ENCODE measurements at regions not wholly inside any gene's neighbourhood (a gene's known extent, or its start where the extent isn't known, plus 50 kb on each side); places are given as distances from the start of the nearest gene placed in this dataset.

DNA sequence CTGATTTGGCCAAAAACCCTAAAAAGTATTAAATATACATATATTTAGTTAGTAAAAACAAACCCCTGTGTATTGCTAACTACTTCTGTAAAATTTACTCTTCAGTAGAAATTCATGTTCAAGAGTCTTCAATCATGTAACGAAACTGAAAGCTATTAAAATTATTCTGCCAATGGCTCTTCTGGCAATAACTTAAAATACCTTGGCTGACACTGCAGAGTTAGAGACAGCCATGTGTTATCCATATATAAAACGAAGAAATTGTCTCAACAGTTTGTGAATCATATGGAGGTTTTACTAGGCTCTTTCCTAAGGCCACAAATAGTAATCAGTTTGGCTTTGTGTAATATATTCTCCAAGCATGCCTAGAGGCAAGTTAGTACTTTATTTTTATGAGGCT, 357.2 kb downstream of the COL11A1 start:
- Histone ChIP-seq H3K27me3 (no peaks in the 10 kb centered on the region), H3K4me1 (no peaks in the 10 kb centered on the region), H3K27ac (no peak overlapping the region), H3K4me3 (no peak overlapping the region), H3K36me3 (no peaks in the 10 kb centered on the region), H3K9me3 (no peaks in the 10 kb centered on the region)
- intact Hi-C loops (cut with DNase I; ENCODE audit: low total_unique reads) = no loop called here
- TF ChIP-seq, protein P1, sequence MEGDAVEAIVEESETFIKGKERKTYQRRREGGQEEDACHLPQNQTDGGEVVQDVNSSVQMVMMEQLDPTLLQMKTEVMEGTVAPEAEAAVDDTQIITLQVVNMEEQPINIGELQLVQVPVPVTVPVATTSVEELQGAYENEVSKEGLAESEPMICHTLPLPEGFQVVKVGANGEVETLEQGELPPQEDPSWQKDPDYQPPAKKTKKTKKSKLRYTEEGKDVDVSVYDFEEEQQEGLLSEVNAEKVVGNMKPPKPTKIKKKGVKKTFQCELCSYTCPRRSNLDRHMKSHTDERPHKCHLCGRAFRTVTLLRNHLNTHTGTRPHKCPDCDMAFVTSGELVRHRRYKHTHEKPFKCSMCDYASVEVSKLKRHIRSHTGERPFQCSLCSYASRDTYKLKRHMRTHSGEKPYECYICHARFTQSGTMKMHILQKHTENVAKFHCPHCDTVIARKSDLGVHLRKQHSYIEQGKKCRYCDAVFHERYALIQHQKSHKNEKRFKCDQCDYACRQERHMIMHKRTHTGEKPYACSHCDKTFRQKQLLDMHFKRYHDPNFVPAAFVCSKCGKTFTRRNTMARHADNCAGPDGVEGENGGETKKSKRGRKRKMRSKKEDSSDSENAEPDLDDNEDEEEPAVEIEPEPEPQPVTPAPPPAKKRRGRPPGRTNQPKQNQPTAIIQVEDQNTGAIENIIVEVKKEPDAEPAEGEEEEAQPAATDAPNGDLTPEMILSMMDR (IDR thresholded peaks at IDR 0.05) = no peak
- DNase-seq = no peak

DNA sequence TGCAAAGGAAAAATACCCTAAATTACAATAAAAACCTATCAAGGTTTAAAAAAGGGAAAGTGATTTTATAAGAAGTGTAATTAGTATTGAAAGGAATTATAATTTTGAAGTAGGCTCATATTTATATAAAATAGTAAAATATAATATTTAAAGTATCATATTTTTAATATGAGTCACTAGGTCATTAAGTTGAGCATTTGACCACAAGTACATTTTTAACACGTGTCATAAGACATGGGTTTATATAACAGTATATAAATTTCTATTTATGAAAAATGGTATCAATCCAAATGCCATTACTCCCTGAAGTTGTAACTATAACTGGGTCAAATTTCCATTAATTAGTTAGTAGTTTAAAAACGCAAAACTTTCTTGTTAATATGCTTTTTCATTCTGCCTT, 365.9 kb downstream of the COL11A1 start:
- intact Hi-C loops (cut with DNase I; ENCODE audit: low total_unique reads) = no loop called here
- H3K9me3 ChIP-seq = no peaks in the 10 kb centered on the region
- H3K27ac ChIP-seq = no peak overlapping the region
- TF ChIP-seq, protein P1 (IDR thresholded peaks at IDR 0.05) = no peak
- H3K27me3 ChIP-seq = no peaks in the 10 kb centered on the region
- no peaks in the 10 kb centered on the region for H3K36me3 ChIP-seq
- DNase-seq = no peak
- peaks cover 0 to 18% (median 0%) of the 10 kb centered on the region in 4 donors for H3K4me1 ChIP-seq
- no peak overlapping the region for H3K4me3 ChIP-seq

DNA sequence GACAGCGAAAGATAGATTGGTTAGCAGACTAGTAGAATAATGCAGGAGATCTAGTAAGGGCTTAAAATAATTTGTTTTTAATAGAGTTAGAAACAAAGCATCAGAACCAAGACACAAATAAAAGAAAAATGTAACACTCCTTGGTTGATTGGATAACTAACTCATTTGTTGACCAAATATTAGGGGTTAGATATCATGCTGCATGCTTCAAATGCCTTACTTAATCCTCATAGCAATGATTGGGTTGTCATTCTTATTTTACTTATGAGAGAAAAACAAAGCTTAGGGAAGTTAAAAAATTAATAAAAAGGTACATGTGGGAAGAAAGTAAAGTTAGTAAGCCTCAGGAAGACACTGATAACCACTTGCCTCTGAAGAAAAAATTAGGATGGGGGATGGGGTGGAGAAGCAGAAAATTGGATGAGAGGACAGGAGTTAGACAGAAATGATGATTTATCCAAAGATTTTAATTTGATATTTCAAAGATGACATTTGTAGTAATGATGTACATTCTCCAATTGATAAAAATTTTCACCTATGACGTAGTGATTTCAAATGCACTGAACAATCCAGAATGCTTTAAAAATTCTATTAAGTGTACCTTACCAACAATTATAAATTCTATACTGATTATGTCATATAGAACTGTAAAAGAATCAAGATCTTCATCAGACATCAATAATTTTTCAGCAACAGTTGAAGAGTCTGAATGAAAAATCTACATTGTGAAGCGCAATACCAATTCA, 374.7 kb downstream of the COL11A1 start:
- H3K4me1 ChIP-seq = no peaks in the 10 kb centered on the region
- H3K4me3 ChIP-seq = no peak overlapping the region
- no peaks in the 10 kb centered on the region for H3K27me3 ChIP-seq
- H3K36me3 ChIP-seq = no peaks in the 10 kb centered on the region
- DNase-seq = no peak
- TF ChIP-seq, protein P1 (IDR thresholded peaks at IDR 0.05) = no peak
- intact Hi-C loops (cut with DNase I; ENCODE audit: low total_unique reads) = no loop called here
- H3K27ac ChIP-seq = no peak overlapping the region
- H3K9me3 ChIP-seq = no peaks in the 10 kb centered on the region

DNA sequence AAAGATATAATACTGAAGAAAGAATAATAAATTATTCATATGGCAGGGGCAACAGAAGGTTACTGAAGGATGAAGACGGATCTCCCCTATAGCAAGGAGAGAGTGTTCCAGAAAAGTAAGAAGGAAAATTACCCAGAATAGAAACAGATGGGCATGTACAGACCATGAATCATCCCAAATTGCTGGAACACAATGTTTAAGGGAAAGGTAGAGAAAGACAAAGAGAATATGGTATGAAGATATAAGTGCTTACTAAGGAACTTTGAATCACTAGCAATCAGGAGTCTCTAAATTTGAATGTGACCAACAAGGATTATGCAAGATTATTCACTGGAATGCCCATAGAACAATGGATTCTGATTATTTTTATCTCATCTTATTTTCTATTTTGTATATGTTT, 375.4 kb downstream of the COL11A1 start:
- Histone ChIP-seq H3K27ac (no peak overlapping the region), H3K4me3 (no peak overlapping the region), H3K4me1 (no peaks in the 10 kb centered on the region), H3K27me3 (no peaks in the 10 kb centered on the region), H3K9me3 (no peaks in the 10 kb centered on the region), H3K36me3 (no peaks in the 10 kb centered on the region)
- intact Hi-C loops (cut with DNase I; ENCODE audit: low total_unique reads) = no loop called here
- TF ChIP-seq, protein P1 (IDR thresholded peaks at IDR 0.05) = no peak
- DNase-seq = no peak

DNA sequence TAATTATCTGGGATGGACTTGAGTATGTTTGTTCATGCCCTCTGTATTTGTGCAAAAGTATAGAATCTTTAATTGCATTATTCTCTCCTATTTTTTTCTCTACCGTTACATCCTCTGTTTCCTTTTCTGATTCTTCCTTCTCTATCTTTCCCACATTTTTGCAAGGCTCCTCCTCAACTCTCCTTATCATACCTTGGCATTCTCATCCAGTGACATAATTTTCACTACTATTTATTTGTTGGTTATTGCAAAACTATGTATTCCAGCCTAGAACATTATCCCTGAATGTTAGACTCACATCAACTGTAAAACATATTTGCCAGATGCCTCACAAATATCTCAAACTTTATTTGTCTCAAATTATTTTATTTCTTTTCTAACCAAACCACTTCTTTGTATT, 381.9 kb downstream of the COL11A1 start:
- Histone ChIP-seq H3K36me3 (no peaks in the 10 kb centered on the region), H3K4me3 (no peak overlapping the region), H3K27ac (no peak overlapping the region), H3K27me3 (no peaks in the 10 kb centered on the region), H3K9me3 (no peaks in the 10 kb centered on the region), H3K4me1 (no peaks in the 10 kb centered on the region)
- intact Hi-C loops (cut with DNase I; ENCODE audit: low total_unique reads) = no loop called here
- TF ChIP-seq, protein P1 (IDR thresholded peaks at IDR 0.05) = no peak
- DNase-seq = no peak

DNA sequence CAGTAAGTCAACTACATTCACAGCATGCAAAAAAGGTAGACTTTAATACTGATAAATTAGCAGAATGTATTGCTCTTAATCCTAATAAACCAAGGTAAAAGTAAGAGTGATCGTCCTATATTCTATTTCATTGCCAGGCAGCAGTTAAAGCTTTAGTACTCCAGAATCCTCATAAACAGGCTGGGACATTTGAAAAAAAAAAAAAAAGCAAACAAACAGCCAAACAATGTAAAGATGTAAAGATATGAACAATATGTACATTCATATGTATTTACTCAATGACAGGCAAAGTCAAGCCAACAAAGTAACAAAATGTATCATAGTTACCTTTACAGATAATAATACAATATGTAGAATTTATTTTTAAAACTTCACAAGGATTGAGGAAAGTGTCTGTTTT, 383.6 kb downstream of the COL11A1 start:
- no peaks in the 10 kb centered on the region for H3K9me3 ChIP-seq
- H3K4me1 ChIP-seq = no peaks in the 10 kb centered on the region
- H3K27me3 ChIP-seq = no peaks in the 10 kb centered on the region
- no peak for DNase-seq
- TF ChIP-seq, protein P1 (IDR thresholded peaks at IDR 0.05) = no peak
- no peak overlapping the region for H3K27ac ChIP-seq
- intact Hi-C loops (cut with DNase I; ENCODE audit: low total_unique reads) = no loop called here
- no peaks in the 10 kb centered on the region for H3K36me3 ChIP-seq
- H3K4me3 ChIP-seq = no peak overlapping the region
